Keratinocyte (primary cell): ENCODE measurements at regions not wholly inside any gene's neighbourhood (a gene's known extent, or its start where the extent isn't known, plus 50 kb on each side); places are given as distances from the start of the nearest gene placed in this dataset.

ENCODE experiments used
- DNase-seq: peaks from one replicate; pipeline ENCODE4 v3.0.0-alpha.2; 2011; ENCODE audit warnings: low read depth, missing footprints, low spot score
- FAIRE-seq: peaks from 2 replicates; lab custom pipeline; 2011; peaks lifted over from hg19 to GRCh38; lab: Jason Lieb, UNC
- H2AFZ ChIP-seq: 2 replicates; pipeline ENCODE4 v1.6.0; 2012; ENCODE audit warnings: low read length, control low read depth, inconsistent platforms; ENCODE audit not compliant: control insufficient read depth
- H3K27ac ChIP-seq: 2 replicates; pipeline ENCODE4 v1.5.1; 2011; ENCODE audit warnings: low read length; ENCODE audit not compliant: control insufficient read depth, insufficient read depth
- H3K27me3 ChIP-seq: 3 replicates; pipeline ENCODE4 v1.6.0; 2011; ENCODE audit warnings: low read length; ENCODE audit not compliant: control insufficient read depth, insufficient read depth; ENCODE audit errors: extremely low read depth
- H3K36me3 ChIP-seq, 2 experiments: 2 replicates in 1 of 2; 3 replicates in 1 of 2; pipeline ENCODE4 v1.5.1; 2011; ENCODE audit warnings: low read length in 2 of 2, mild to moderate bottlenecking in 1 of 2; ENCODE audit not compliant: control insufficient read depth in 2 of 2, insufficient read depth in 2 of 2; ENCODE audit errors: extremely low read depth in 1 of 2
- H3K4me1 ChIP-seq: 3 replicates; pipeline ENCODE4 v1.5.1; 2011; ENCODE audit warnings: low read length; ENCODE audit not compliant: control insufficient read depth, insufficient read depth; ENCODE audit errors: extremely low read depth
- H3K4me2 ChIP-seq: 3 replicates; pipeline ENCODE4 v1.6.0; 2011; ENCODE audit warnings: low read depth, low read length; ENCODE audit not compliant: control insufficient read depth, insufficient read depth; ENCODE audit errors: extremely low read depth
- H3K4me3 ChIP-seq, 3 experiments: fragments of 200-600 bp in 1 of 3; sonication (generic) in 1 of 3; 2 replicates in 2 of 3; 3 replicates in 1 of 3; pipeline ENCODE4 v1.5.1; 2011 to 2016; ENCODE audit warnings: low read length in 3 of 3, mild to moderate bottlenecking in 3 of 3, control low read depth in 2 of 3, inconsistent platforms in 1 of 3, low read depth in 1 of 3, mixed read lengths in 1 of 3, mixed run types in 1 of 3, moderate library complexity in 1 of 3; ENCODE audit not compliant: control insufficient read depth in 2 of 3, insufficient read depth in 2 of 3; ENCODE audit errors: extremely low read depth in 1 of 3
- H3K79me2 ChIP-seq: 2 replicates; pipeline ENCODE4 v1.6.0; 2012; ENCODE audit warnings: low read length; ENCODE audit not compliant: control insufficient read depth, insufficient read depth
- H3K9ac ChIP-seq: 3 replicates; pipeline ENCODE4 v1.6.0; 2011; ENCODE audit warnings: low read length; ENCODE audit not compliant: control insufficient read depth, insufficient read depth; ENCODE audit errors: extremely low read depth
- H3K9me1 ChIP-seq: 3 replicates; pipeline ENCODE4 v1.6.0; 2011; ENCODE audit warnings: low read length; ENCODE audit not compliant: control insufficient read depth, insufficient read depth; ENCODE audit errors: extremely low read depth
- H3K9me3 ChIP-seq: 2 replicates; pipeline ENCODE4 v1.5.1; 2012; ENCODE audit warnings: low read depth, low read length; ENCODE audit not compliant: control insufficient read depth
- H4K20me1 ChIP-seq: 3 replicates; pipeline ENCODE4 v1.6.0; 2011; ENCODE audit warnings: low read length; ENCODE audit not compliant: control insufficient read depth, insufficient read depth; ENCODE audit errors: extremely low read depth
- CTCF ChIP-seq, 3 experiments: IDR thresholded peaks in 1 of 3; conservative IDR thresholded peaks in 1 of 3; optimal IDR thresholded peaks in 1 of 3; 2 replicates in 2 of 3; 3 replicates in 1 of 3; pipeline versions ENCODE3 to v1.5.1; 2011; ENCODE audit warnings: low read length in 3 of 3, mild to moderate bottlenecking in 3 of 3, moderate library complexity in 2 of 3, control low read depth in 1 of 3, inconsistent platforms in 1 of 3; ENCODE audit not compliant: insufficient read depth in 2 of 3; ENCODE audit errors: extremely low read depth in 1 of 3
- EZH2 ChIP-seq: IDR thresholded peaks from one replicate; pipeline ENCODE4 v1.6.1; 2012; ENCODE audit warnings: inconsistent platforms, mild to moderate bottlenecking, low read length, moderate library complexity
- dilution Hi-C: fragments of 300-500 bp; cut with MboI; formaldehyde crosslinking; loops from one replicate; pipeline ENCODE4 v1.7.0; 2020; ENCODE audit warnings: low sequenced_read_pairs; ENCODE audit not compliant: extremely low pct_ligation_motif_present

GRCh38 chr20:21029341-21029740 lies 76.8 kb downstream of the LINC00237 start:
- no peaks in the 10 kb centered on the region for H3K27me3 ChIP-seq
- FAIRE-seq = no peak
- H3K9me3 ChIP-seq = peaks cover 1% of the 10 kb centered on the region
- no peak for TF ChIP-seq EZH2
- no peak for TF ChIP-seq CTCF (optimal IDR thresholded peaks at IDR 0.05 in 1 of 3, IDR thresholded peaks at IDR 0.05 in 1 of 3, conservative IDR thresholded peaks at IDR 0.05 in 1 of 3; ENCODE audit: extremely low read depth in 1 of 3, insufficient read depth in 2 of 3, low read length in 3 of 3)
- no peak overlapping the region for H3K4me3 ChIP-seq
- no peak overlapping the region for H2AFZ ChIP-seq
- dilution Hi-C loops = no loop called here
- no peaks in the 10 kb centered on the region for H3K79me2 ChIP-seq
- H3K4me2 ChIP-seq = no peak overlapping the region
- no peak for DNase-seq
- no peaks in the 10 kb centered on the region for H3K4me1 ChIP-seq
- no peak overlapping the region for H3K27ac ChIP-seq
- no peaks in the 10 kb centered on the region for H3K36me3 ChIP-seq
- H3K9ac ChIP-seq = no peak overlapping the region
- H4K20me1 ChIP-seq = no peaks in the 10 kb centered on the region
- no peaks in the 10 kb centered on the region for H3K9me1 ChIP-seq

GRCh38 chr20:21028921-21029320 lies 77.2 kb downstream of the LINC00237 start:
- dilution Hi-C loops = no loop called here

More at GRCh38 chr20:21028921-21029320, 77.2 kb downstream of the LINC00237 start:
- Histone ChIP-seq H3K4me2 (no peak overlapping the region), H3K27ac (no peak overlapping the region), H4K20me1 (no peaks in the 10 kb centered on the region), H3K9me3 (peaks cover 1% of the 10 kb centered on the region), H3K9me1 (no peaks in the 10 kb centered on the region), H3K4me3 (no peak overlapping the region), H3K27me3 (no peaks in the 10 kb centered on the region), H3K4me1 (no peaks in the 10 kb centered on the region), H3K36me3 (no peaks in the 10 kb centered on the region), H3K9ac (no peak overlapping the region), H2AFZ (no peak overlapping the region), H3K79me2 (no peaks in the 10 kb centered on the region)
- no peak for TF ChIP-seq CTCF (optimal IDR thresholded peaks at IDR 0.05 in 1 of 3, IDR thresholded peaks at IDR 0.05 in 1 of 3, conservative IDR thresholded peaks at IDR 0.05 in 1 of 3; ENCODE audit: extremely low read depth in 1 of 3, insufficient read depth in 2 of 3, low read length in 3 of 3)
- DNase-seq (no peak), FAIRE-seq (no peak)
